GM18870 (cell line): ENCODE measurements at regions not wholly inside any gene's neighbourhood (a gene's known extent, or its start where the extent isn't known, plus 50 kb on each side); places are given as distances from the start of the nearest gene placed in this dataset.

Experiments
- ATAC-seq: cut with Tn5 transposase; IDR thresholded peaks from one replicate; pipeline ENCODE4 v1.9.1; 2021; ENCODE audit warnings: moderate library complexity; ENCODE audit not compliant: unreplicated experiment

- ATAC-seq = no peak
Measured at GRCh38 chr20:7492257-7492656, 448.0 kb downstream of the HAO1 start.

DNA sequence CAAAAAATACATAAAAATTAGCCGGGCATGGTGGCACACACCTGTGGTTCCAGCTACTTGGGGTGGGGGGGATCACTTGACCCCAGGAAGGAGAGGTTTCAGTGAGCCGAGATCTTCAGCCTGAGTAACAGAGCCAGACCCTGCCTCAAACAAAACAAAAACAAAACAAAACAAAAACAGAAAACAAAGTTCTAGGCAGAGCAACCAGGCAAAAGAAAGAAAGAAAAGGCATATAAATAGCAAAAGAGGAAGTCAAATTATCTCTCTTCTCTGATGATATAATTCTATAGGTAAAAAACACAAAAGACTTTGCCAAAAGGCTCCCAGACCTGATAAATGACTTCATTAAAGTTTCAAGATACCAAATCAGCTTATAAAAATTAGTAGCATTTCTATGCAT, 446.9 kb downstream of the HAO1 start:
- ATAC-seq = no peak

DNA sequence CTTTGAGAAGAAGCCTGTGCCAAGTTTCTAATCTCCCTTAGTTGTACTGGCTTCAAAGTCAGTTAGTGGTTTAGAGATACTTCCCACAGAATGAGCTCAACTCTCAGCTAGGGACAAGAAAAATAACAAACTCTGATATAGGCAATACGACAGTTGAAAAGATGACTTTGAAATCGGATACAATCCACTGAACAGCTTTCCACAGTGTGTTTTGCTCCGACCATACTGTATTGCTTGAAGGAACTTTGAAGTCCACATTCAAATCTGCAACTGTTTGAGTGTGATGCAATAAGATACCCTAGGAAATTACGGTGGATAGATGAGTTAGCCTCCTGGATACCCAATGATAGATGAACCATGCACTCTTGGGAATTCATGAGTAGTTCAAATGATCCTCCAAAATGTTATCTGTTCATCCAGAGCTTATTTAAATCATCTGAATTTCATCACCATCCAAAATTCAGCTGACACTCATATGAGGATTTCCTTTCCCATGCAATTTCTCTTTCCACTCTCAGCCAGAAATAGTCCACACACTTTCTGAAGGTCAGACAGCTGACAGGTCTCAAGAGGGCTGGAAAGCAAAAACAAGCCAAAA, 443.8 kb downstream of the HAO1 start:
- ATAC-seq = no peak

DNA sequence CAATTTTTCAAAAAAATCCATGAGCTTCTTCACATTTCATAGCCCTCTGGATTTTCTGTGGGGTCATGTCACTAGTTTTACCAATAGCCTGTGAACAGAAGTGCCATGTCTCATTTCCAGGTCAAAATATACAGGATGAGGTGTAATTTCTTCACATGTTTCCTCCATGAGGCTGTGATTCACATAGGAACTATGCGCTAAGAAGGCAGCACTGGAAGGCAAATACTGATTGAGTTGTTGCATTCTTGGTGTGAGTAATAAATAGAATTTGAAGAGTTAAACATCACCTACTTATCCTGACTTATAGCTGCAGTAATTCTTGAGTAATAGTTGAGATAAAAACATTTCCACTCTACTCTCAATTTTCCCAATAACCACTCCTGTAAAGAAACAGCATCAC, 442.3 kb downstream of the HAO1 start:
- ATAC-seq = no peak

- no peak for ATAC-seq
Measured at GRCh38 chr20:7499201-7499600, 441.1 kb downstream of the HAO1 start.

DNA sequence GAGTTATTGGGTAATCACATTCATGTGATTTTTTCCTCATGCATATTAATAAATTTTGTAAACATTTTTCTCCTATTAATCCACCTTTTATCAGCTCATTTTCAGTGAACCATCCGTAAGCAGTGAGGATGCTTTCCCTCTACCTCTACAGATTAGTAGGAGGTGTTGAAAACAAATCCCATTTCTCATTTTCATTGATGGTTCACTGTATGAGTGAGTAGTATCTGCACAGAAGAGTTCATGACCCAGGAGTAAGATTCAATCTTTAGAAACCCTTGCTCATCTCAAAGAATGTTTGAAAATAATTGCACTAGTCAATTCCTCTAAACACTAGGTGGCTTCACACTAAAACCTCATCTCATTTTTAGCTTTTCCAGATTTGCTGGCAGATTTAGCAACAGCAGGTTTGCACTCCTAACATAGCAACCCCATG, 440.0 kb downstream of the HAO1 start:
- no peak for ATAC-seq

DNA sequence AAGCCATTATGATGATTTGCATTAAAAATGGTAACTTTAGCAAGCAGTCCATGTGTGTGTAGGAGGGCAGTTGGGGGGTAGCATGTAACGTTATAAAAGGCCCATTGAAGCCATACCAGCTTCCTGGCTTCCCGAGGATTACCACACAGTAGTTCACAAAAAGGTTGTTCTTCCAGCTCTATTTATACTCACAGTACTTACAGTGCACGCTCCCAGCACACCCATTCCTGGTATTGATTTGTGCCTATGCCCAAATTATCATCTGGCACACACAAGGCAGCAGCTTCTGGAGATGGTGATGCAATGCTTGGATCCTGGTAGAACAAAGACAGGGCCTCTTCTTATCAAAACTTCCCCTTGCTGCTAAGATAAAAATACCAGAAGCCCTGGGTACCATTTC, 436.8 kb downstream of the HAO1 start:
- ATAC-seq = no peak

DNA sequence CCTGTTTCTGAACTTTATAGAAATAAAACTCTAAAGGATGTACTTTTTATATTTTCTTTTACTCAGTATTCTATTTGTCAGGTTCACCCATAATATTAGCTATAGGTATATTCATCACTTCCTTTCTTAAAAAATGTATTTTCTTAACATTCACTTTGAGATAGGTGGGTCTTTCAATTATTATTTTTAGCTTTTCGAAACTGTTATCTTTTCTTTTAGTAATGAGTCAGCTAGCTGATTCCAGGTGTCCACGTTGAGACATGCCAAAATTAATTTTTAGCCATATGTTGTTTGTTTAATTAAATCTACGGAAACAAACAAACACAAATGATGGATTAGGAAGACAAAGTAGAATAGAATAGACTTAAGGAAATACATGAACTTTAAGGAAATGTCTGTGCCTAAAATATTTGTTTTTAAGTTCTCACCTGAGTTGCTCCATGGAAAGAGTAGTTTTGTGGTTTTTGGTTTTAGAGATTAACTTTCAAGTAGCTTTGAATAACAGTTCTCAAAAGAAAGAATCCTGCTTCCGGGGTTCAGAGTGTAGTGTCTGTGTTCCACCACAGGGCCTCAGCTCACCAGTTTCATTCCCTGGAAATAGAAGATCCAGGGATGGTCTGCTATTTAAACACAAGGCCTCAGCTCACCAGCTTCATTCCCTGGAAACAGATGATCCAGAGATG, 435.0 kb downstream of the HAO1 start:
- peak; percentile 72 for ATAC-seq

DNA sequence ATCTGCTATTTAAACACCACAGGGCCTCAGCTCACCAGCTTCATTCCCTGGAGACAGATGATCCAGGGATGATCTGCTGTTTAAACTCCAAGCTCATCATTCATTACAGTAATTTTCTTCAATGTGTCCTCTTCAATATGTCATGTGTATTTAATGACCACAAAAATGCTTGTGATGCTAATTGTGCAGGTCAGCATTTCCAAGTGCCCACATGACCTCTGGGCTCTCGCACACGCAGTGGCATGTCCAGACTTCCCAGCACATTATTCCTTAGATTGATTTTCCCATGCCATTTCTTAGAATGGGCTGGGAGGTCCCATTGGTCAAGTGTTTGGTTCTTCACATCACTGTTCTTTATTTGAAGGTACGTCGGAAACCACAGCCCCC, 434.4 kb downstream of the HAO1 start:
- peak; percentile 4 for ATAC-seq

DNA sequence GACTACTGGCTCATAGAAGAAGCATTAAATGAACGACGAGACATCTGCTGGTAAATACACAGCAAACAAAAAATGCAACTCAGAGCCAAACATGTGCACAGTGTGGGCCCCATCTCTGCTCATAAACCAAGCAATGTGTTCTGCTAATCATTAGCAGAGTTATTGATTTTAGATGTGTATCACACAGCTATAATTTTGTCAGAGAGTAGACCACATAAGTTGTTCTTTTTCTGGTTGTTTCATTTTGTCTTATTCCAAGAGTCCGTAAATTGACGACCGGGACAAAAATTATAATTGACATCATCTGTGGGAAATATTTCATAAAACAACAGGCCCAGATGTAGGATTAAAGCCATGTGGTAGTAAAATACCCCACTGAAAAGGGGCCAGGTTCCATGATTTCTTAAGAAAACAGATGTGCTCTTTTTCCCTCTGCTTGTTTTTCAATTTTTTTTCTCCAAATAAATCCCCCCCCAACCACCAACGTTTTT, 423.6 kb downstream of the HAO1 start:
- no peak for ATAC-seq

DNA sequence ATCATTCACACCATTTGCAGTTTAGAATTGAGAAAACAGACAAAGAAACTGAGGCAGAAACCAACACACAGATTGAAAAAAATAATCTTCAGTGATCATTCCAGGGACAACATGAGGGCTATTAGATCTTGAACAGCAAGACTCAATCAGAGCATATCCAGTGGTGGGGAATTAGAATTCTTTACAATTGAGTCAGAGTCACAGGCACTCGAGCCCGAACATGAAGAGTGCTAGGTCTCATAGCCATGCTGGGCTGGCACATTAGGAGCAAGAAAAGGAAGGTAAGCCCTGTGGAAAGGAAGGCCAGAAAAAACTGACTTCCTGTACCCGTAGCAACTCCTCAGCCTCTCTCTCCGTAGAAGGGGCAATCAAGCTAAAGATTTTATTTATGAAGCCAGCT, 419.9 kb downstream of the HAO1 start:
- ATAC-seq = no peak

GRCh38 chr20:7523288-7523687, 417.0 kb downstream of the HAO1 start:
- no peak for ATAC-seq

- no peak for ATAC-seq
Measured at GRCh38 chr20:7540018-7540417, 400.2 kb downstream of the HAO1 start.

GRCh38 chr20:7540923-7541322, 399.3 kb downstream of the HAO1 start:
- no peak for ATAC-seq

DNA sequence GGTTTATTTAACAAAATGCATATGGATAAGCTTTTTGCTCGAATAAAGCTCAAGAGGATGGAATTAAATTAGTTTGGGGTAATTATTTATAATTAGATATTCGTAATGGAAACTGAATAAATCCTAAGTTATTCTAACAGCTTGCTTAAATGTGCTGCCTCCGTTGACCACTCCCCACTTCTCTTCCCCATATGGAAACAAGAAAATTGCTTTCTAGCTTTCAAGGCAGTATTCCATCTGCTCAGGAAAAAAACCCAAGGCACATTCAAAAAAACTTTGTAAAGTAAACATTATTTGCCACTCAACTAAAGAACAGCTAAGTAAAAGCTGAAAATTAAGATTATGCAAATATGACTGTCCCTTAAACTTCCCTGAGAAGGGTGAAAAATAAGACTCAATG, 369.2 kb downstream of the HAO1 start:
- no peak for ATAC-seq

DNA sequence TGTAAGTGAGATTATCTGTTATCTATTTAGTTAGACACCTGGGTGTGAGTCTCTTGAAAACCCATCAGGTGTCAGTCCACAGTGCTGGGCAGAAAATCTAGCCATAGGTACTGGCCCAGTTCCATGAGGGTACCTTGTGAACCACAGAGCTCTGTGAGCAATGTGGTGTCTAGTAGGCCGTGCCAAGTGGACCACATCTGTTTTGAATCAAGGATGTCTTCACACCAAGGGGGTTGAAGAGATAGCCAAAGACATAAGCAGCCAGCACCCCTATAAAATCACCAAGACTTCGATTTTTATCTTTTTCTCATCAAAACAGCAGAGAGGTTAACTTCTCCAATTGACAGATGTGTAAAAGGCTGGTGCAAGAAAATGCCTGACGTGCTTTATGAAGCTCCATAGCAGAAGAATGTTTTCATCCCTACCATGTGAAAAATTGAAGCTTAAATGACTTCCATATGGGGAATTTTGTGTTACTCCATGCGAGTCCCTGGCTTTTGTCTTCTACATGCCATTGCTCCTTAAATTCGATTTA, 368.7 kb downstream of the HAO1 start:
- no peak for ATAC-seq

DNA sequence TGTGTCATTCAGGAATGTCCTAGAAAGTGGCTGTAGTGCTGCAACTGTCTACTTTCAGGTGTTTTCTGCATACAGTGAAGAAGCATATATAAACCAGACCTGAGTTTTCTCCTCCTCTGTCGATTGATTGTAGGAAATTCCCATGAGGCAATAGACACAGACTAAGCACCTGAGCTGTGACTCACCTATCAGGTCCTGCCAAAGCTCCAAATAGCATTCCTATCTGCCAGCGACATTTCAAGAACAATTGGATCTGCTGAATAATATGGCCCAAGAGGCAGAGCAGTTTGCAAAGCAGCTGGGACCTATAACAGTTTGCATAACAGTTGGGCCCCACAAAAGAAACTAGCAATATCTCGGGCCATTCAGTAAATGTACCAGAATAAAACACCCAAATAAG, 360.4 kb downstream of the HAO1 start:
- no peak for ATAC-seq

- no peak for ATAC-seq
Measured at GRCh38 chr20:7585126-7585679, 355.1 kb downstream of the HAO1 start.

GRCh38 chr20:7586481-7586880, 353.8 kb downstream of the HAO1 start:
- no peak for ATAC-seq

DNA sequence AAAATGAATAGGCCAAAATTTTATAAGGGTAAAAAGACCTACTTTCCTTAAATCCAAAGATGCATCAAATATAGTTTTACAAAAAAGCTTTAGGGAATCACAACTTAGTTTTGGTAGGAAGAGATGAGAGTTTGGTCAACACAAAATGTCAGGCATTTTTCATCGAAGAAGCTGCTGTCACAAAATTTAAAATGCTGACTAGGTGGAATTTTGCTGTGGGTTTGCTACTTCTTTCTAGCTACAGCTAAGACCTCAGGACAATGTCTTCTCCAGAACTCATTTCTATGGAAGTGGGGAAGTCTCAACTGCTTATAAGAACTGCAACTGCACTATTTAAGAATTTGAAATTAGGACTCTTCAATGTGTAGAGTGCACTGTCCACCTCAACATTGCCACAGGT, 351.1 kb downstream of the HAO1 start:
- no peak for ATAC-seq

- ATAC-seq = no peak
Measured at GRCh38 chr20:7596541-7596940, 343.7 kb downstream of the HAO1 start.

DNA sequence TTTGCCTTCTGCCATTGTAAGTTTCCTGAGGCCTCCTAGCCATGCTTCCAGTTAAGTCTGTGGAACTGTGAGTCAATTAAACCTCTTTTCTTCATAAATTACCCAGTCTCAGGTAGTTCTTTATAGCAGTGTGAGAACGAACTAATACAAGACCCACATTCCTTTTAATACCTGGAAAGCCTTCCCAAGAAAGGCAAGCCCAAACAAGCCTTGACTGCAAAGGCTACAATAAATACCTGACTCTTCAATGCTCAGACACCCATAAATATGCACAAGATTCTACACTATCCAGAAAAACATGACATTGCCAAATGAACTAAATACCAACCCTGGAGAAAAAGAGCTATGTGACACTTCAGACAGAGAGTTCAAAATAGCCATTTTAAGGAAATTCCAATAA, 338.8 kb downstream of the HAO1 start:
- ATAC-seq = no peak
